GM23338 (cell line): ENCODE measurements at regions not wholly inside any gene's neighbourhood (a gene's known extent, or its start where the extent isn't known, plus 50 kb on each side); places are given as distances from the start of the nearest gene placed in this dataset.

Experiments used
- ATAC-seq: fragments of 200-7000 bp; cut with Tn5 transposase; 3 replicates; pipeline ENCODE4 v1.9.1; 2020
- DNase-seq: peaks from one replicate; pipeline ENCODE4 v3.0.0-alpha.2; 2015; ENCODE audit warnings: low spot score
- H2AFZ ChIP-seq: fragments of 200-600 bp; sonication (generic); 2 replicates; pipeline ENCODE4 v1.8.0; 2016; ENCODE audit warnings: antibody characterized with exemption, mild to moderate bottlenecking, moderate library complexity
- H3F3A ChIP-seq: fragments of 200-600 bp; sonication (generic); replicated peaks from 2 replicates; pipeline ENCODE4 v1.8.0; 2017; ENCODE audit warnings: antibody characterized with exemption, mixed run types, low read depth
- H3K27ac ChIP-seq: fragments of 200-600 bp; sonication (generic); 2 replicates; pipeline ENCODE4 v1.6.1; 2016; ENCODE audit warnings: low read depth
- H3K27me3 ChIP-seq: fragments of 200-600 bp; sonication (generic); 2 replicates; pipeline ENCODE4 v1.8.0; 2016; ENCODE audit warnings: mild to moderate bottlenecking, mixed run types, moderate library complexity; ENCODE audit not compliant: insufficient read depth
- H3K36me3 ChIP-seq: fragments of 200-600 bp; sonication (generic); 2 replicates; pipeline ENCODE4 v1.8.0; 2016; ENCODE audit warnings: mild to moderate bottlenecking; ENCODE audit not compliant: insufficient read depth
- H3K4me1 ChIP-seq: fragments of 200-600 bp; sonication (generic); 2 replicates; pipeline ENCODE4 v1.8.0; 2016; ENCODE audit warnings: mild to moderate bottlenecking, moderate library complexity; ENCODE audit not compliant: insufficient read depth
- H3K4me2 ChIP-seq: fragments of 200-600 bp; sonication (generic); 2 replicates; pipeline ENCODE4 v1.7.1; 2017; ENCODE audit warnings: mixed run types
- H3K4me3 ChIP-seq: fragments of 200-600 bp; sonication (generic); 2 replicates; pipeline ENCODE4 v1.6.1; 2016; ENCODE audit warnings: mixed run types
- H3K79me2 ChIP-seq: fragments of 200-600 bp; sonication (generic); replicated peaks from 2 replicates; pipeline ENCODE4 v1.8.0; 2017; ENCODE audit warnings: mild to moderate bottlenecking; ENCODE audit not compliant: insufficient read depth
- H3K9me2 ChIP-seq: fragments of 200-600 bp; sonication (generic); 2 replicates; pipeline ENCODE4 v1.8.0; 2017; ENCODE audit not compliant: insufficient read depth
- H4K20me1 ChIP-seq: fragments of 200-600 bp; sonication (generic); replicated peaks from 2 replicates; pipeline ENCODE4 v1.8.0; 2017; ENCODE audit warnings: mild to moderate bottlenecking; ENCODE audit not compliant: insufficient read depth
- H3K27ac Mint-ChIP-seq: 2 replicates; pipeline ENCODE4 v1.8.0; 2020; ENCODE audit warnings: inconsistent platforms, mild to moderate bottlenecking, moderate library complexity, mixed read lengths
- H3K27me3 Mint-ChIP-seq: 3 replicates; pipeline ENCODE4 v1.8.0; 2022; ENCODE audit warnings: low read depth, mild to moderate bottlenecking, moderate library complexity, mixed read lengths, inconsistent platforms; ENCODE audit not compliant: insufficient read depth, poor library complexity
- H3K36me3 Mint-ChIP-seq: 3 replicates; pipeline ENCODE4 v1.8.0; 2021; ENCODE audit warnings: low read depth, mild to moderate bottlenecking, inconsistent platforms, moderate library complexity, mixed read lengths
- H3K4me1 Mint-ChIP-seq: 3 replicates; pipeline ENCODE4 v1.8.0; 2020; ENCODE audit warnings: mild to moderate bottlenecking, inconsistent platforms, mixed read lengths
- H3K4me3 Mint-ChIP-seq: 3 replicates; pipeline ENCODE4 v1.8.0; 2021; ENCODE audit warnings: moderate library complexity, mild to moderate bottlenecking, inconsistent platforms, mixed read lengths
- H3K9me3 Mint-ChIP-seq: 3 replicates; pipeline ENCODE4 v1.8.0; 2020; ENCODE audit warnings: moderate library complexity, mild to moderate bottlenecking, inconsistent platforms, mixed read lengths
- CREB1 ChIP-seq: fragments of 250-450 bp; sonication (Bioruptor Pico); IDR thresholded peaks from 2 replicates; pipeline ENCODE4 v1.5.0; 2020; ENCODE audit warnings: low read depth, mild to moderate bottlenecking, moderate library complexity
- JUNB ChIP-seq: IDR thresholded peaks from one replicate; pipeline ENCODE4 v1.6.1; 2016; ENCODE audit warnings: antibody characterized with exemption; ENCODE audit not compliant: unreplicated experiment
- STAT1 ChIP-seq: IDR thresholded peaks from one replicate; pipeline ENCODE4 v1.6.1; 2016; ENCODE audit warnings: antibody characterized with exemption; ENCODE audit not compliant: unreplicated experiment
- ZNF114 ChIP-seq: fragments of 250-450 bp; sonication (Bioruptor Pico); IDR thresholded peaks from 2 replicates; pipeline ENCODE4 v1.5.0; 2020; ENCODE audit warnings: mild to moderate bottlenecking, moderate library complexity
- ZNF331 ChIP-seq: fragments of 250-450 bp; sonication (Bioruptor Pico); IDR thresholded peaks from 2 replicates; pipeline ENCODE4 v1.5.0; 2020; ENCODE audit warnings: low read depth, mild to moderate bottlenecking, moderate library complexity
- ZNF462 ChIP-seq: fragments of 250-450 bp; sonication (Bioruptor Pico); IDR thresholded peaks from 2 replicates; pipeline ENCODE4 v1.5.0; 2020; ENCODE audit warnings: mild to moderate bottlenecking, moderate library complexity

- TF ChIP-seq ZNF462 (CRISPR knock-in tag) (no peak), STAT1 (no peak)
Observed at GRCh38 chr3:197353867-197354567, 55.6 kb upstream of the DLG1 start (continued).

GRCh38 chr3:197353001-197353866 is 54.8 kb upstream of the DLG1 start:
- no peak overlapping the region for H3K27ac ChIP-seq
- H4K20me1 ChIP-seq, result no peaks in the 10 kb centered on the region
- H3K27me3 ChIP-seq, result no peaks in the 10 kb centered on the region
- H3K4me3 ChIP-seq, result no peak overlapping the region
- peaks cover 14% of the 10 kb centered on the region for H3K27me3 Mint-ChIP-seq
- no peak overlapping the region for H3K4me3 Mint-ChIP-seq
- H3K4me2 ChIP-seq, result no peak overlapping the region
- H3K4me1 Mint-ChIP-seq, result peaks cover 26% of the 10 kb centered on the region
- H3F3A ChIP-seq, result no peaks in the 10 kb centered on the region
- no peaks in the 10 kb centered on the region for H3K79me2 ChIP-seq
- H3K27ac Mint-ChIP-seq, result no peak overlapping the region
- no peaks in the 10 kb centered on the region; the same call in 1 of the 2 replicates for H3K4me1 ChIP-seq
- H3K36me3 ChIP-seq, result no peaks in the 10 kb centered on the region
- no peaks in the 10 kb centered on the region for H3K9me3 Mint-ChIP-seq
- H2AFZ ChIP-seq, result no peak overlapping the region
- no peaks in the 10 kb centered on the region for H3K36me3 Mint-ChIP-seq
- H3K9me2 ChIP-seq, result no peaks in the 10 kb centered on the region
- DNase-seq (no peak), ATAC-seq (no peak)
- TF ChIP-seq ZNF462 (CRISPR knock-in tag) (no peak), ZNF331 (CRISPR knock-in tag) (no peak), JUNB (no peak), STAT1 (no peak), CREB1 (CRISPR knock-in tag) (no peak), ZNF114 (CRISPR knock-in tag) (no peak)
